ENCODE measurements at regions not wholly inside any gene's neighbourhood (a gene's known extent, or its start where the extent isn't known, plus 50 kb on each side); places are given as distances from the start of the nearest gene placed in this dataset.
A peak's percentile ranks its signal among the peaks of the same experiment; 100 is the strongest.

GRCh38 chr6:3939368-3939958 lies 90.3 kb downstream of the FAM50B start:
- peaks cover 6% of the 10 kb centered on the region for H3K4me1 ChIP-seq (ENCODE audit: control insufficient read depth, insufficient read depth, low read length)
- intact Hi-C loops (cut with micrococcal nuclease) = no loop called here
- POLR2A ChIA-PET (ENCODE audit: unreplicated experiment) = no interaction called here
- H2BK120ac ChIP-seq (ENCODE audit: low read depth, low read length) = no peak overlapping the region
- no peaks in the 10 kb centered on the region for H3K36me3 ChIP-seq (ENCODE audit: control insufficient read depth, insufficient read depth, low read length)
- H4K5ac ChIP-seq (ENCODE audit: low read depth, low read length) = no peak overlapping the region
- H3K23ac ChIP-seq (ENCODE audit: low read depth, low read length) = no peak overlapping the region
- H4K8ac ChIP-seq (ENCODE audit: low read depth in 2 of 2, low read length in 2 of 2) = no peak overlapping the region
- 0 out of 2 replicates have a peak, but pooled peaks cover 2% of the 10 kb centered on the region for H3K9me1 ChIP-seq (ENCODE audit: insufficient read depth, low read length)
- no peaks in the 10 kb centered on the region for H4K20me1 ChIP-seq (ENCODE audit: insufficient read depth, low read length)
- peak overlapping the region; percentile 32 for H2AFZ ChIP-seq (replicated peaks; ENCODE audit: low read length, poor library complexity)
- H4K91ac ChIP-seq (ENCODE audit: insufficient read depth, low read depth, low read length) = no peak overlapping the region
- H2BK20ac ChIP-seq (ENCODE audit: low read depth, low read length) = no peak overlapping the region
- H3K56ac ChIP-seq (ENCODE audit: extremely low read depth, insufficient read depth, low read length) = no peak overlapping the region
- dilution Hi-C loops (cut with HindIII; ENCODE audit: low sequenced_read_pairs, unreplicated experiment) = no loop called here
- no TSS peak for BruUV-seq (replicated peaks)
- no peak overlapping the region for H3K4ac ChIP-seq (ENCODE audit: low read depth, low read length)
- no peak overlapping the region for H3K4me2 ChIP-seq (ENCODE audit: low read depth, low read length)
- no peak overlapping the region for H3K27ac ChIP-seq (ENCODE audit: insufficient read depth, low read length)
- H3K79me1 ChIP-seq (ENCODE audit: low read depth in 1 of 2, low read length in 2 of 2) = no peaks in the 10 kb centered on the region
- no peak overlapping the region for H3K14ac ChIP-seq (replicated peaks; ENCODE audit: low read depth, low read length)
- H2BK5ac ChIP-seq (ENCODE audit: low read depth, low read length, poor library complexity, severe bottlenecking) = no peak overlapping the region
- H2BK15ac ChIP-seq (ENCODE audit: low read depth, low read length) = no peak overlapping the region; the same call in 2 of the 3 replicates
- TF ChIP-seq ELK1 (IDR thresholded peaks at IDR 0.05; ENCODE audit: borderline replicate concordance, low read depth, low read length) (no peak), RAD21 (IDR thresholded peaks at IDR 0.05; ENCODE audit: low read length) (no peak), SMC3 (IDR thresholded peaks at IDR 0.05; ENCODE audit: low read depth, low read length) (no peak), POLR2A (IDR thresholded peaks at IDR 0.05; ENCODE audit: low read depth, low read length) (no peak), CHD1 (IDR thresholded peaks at IDR 0.05; ENCODE audit: low read depth, low read length) (no peak), USF2 (IDR thresholded peaks at IDR 0.05; ENCODE audit: low read depth, low read length) (no peak)
- H3K27me3 ChIP-seq (ENCODE audit: control insufficient read depth, insufficient read depth, low read length) = peaks cover 3% of the 10 kb centered on the region; the same call in 1 of the 2 replicates
- H2AK5ac ChIP-seq (ENCODE audit: low read depth, low read length) = no peak overlapping the region
- no CpG with 5 or more reads among the region's 7 CpGs for WGBS, 2 experiments (ENCODE audit: extremely low coverage in 2 of 2, insufficient read length in 1 of 2)
- H2AK9ac ChIP-seq (replicated peaks; ENCODE audit: low read depth, low read length, poor library complexity) = no peak overlapping the region
- in situ Hi-C loops (cut with MboI; ENCODE audit: low sequenced_read_pairs) = no loop called here
- no peak overlapping the region for H3K18ac ChIP-seq (ENCODE audit: low read depth, low read length)
- no peak overlapping the region for H3K9ac ChIP-seq (ENCODE audit: low read depth, low read length)
- ATAC-seq (ENCODE audit: low read depth) (no peak), DNase-seq (no peak)
- CTCF ChIA-PET = no interaction called here
- no peaks in the 10 kb centered on the region for H3K9me3 ChIP-seq (ENCODE audit: control insufficient read depth, insufficient read depth, low read length)
- H3K4me3 ChIP-seq (ENCODE audit: insufficient read depth, low read depth, low read length) = no peak overlapping the region

All from IMR-90 (cell line).